Keratinocyte (primary cell): ENCODE measurements at regions not wholly inside any gene's neighbourhood (a gene's known extent, or its start where the extent isn't known, plus 50 kb on each side); places are given as distances from the start of the nearest gene placed in this dataset.

Experiments used
- CTCF ChIP-seq, 3 experiments: IDR thresholded peaks in 1 of 3; conservative IDR thresholded peaks in 1 of 3; optimal IDR thresholded peaks in 1 of 3; 2 replicates in 2 of 3; 3 replicates in 1 of 3; pipeline versions ENCODE3 to v1.5.1; 2011; ENCODE audit warnings: low read length in 3 of 3, mild to moderate bottlenecking in 3 of 3, moderate library complexity in 2 of 3, control low read depth in 1 of 3, inconsistent platforms in 1 of 3; ENCODE audit not compliant: insufficient read depth in 2 of 3; ENCODE audit errors: extremely low read depth in 1 of 3
- EZH2 ChIP-seq: IDR thresholded peaks from one replicate; pipeline ENCODE4 v1.6.1; 2012; ENCODE audit warnings: inconsistent platforms, mild to moderate bottlenecking, low read length, moderate library complexity

DNA sequence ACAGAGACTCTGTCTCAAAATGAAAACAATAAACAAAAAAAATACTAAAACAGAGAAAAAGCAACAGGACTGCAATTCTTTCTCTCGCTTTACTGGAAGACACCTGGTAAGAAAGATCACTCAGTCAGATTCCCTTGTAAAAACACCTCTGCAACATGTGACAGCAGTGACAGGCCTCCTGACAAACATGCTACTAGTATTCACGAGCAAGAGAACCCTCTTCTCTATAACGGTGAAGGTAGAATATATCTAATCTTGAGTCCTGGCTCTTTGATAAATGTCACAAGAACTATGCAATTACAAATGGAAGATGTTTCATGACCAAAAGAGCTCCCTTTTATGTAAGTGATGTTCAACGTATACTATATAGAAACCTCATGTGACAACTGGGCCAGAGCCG is 986.7 kb upstream of the LRRN3 start:
- TF ChIP-seq CTCF (optimal IDR thresholded peaks at IDR 0.05 in 1 of 3, IDR thresholded peaks at IDR 0.05 in 1 of 3, conservative IDR thresholded peaks at IDR 0.05 in 1 of 3; ENCODE audit: extremely low read depth in 1 of 3, insufficient read depth in 2 of 3, low read length in 3 of 3) (no peak), EZH2 (no peak)
